ENCODE measurements at regions not wholly inside any gene's neighbourhood (a gene's known extent, or its start where the extent isn't known, plus 50 kb on each side); places are given as distances from the start of the nearest gene placed in this dataset.

DNA sequence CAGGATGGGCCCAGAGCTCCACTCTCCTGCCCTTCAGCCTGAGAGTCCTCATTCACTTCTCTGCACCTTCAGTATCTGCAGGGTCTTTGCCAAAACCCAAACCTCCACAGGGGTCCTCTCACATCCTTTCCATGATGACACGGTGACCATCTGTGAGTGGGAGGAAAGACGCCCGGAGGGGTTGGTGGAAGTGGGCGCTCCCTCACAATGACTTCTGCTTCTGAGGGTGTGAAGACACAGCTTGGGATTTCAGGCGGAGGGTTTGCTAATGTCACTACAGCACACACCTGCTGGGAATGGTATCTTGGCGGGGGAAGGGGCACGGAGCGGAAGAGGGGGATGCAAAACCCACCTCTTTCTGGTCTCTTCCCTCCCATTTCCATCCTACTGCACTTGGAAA lies 115.1 kb upstream of the SDK2 start:
- H3K27ac ChIP-seq: no peak overlapping the region
- H3K27me3 ChIP-seq: no peaks in the 10 kb centered on the region
- no peaks in the 10 kb centered on the region for H3K36me3 ChIP-seq (ENCODE audit: low read depth, missing control alignments)
- no peak overlapping the region for H3K4me3 ChIP-seq
- no peaks in the 10 kb centered on the region for H3K9me3 ChIP-seq
- no peaks in the 10 kb centered on the region for H3K4me1 ChIP-seq
- intact Hi-C loops (cut with DNase I; ENCODE audit: low total_unique reads): no loop called here
- WGBS, 2 donors: 85 to 90% methylated on average over 8 of the region's 8 CpGs
- TF ChIP-seq POLR2A (IDR thresholded peaks at IDR 0.05) (no peak), CTCF (IDR thresholded peaks at IDR 0.05) (no peak)
- DNase-seq: no peak

GRCh38 chr17:73759734-73760438 lies 115.6 kb upstream of the SDK2 start:
- Histone ChIP-seq H3K27ac (no peak overlapping the region), H3K36me3 (ENCODE audit: low read depth, missing control alignments) (no peaks in the 10 kb centered on the region), H3K4me3 (no peak overlapping the region), H3K4me1 (no peaks in the 10 kb centered on the region), H3K9me3 (no peaks in the 10 kb centered on the region), H3K27me3 (no peaks in the 10 kb centered on the region)
- TF ChIP-seq CTCF (IDR thresholded peaks at IDR 0.05) (no peak), POLR2A (IDR thresholded peaks at IDR 0.05) (no peak)
- WGBS, 2 donors: 56 to 70% methylated on average over 14 to 18 of the region's 18 CpGs
- intact Hi-C loops (cut with DNase I; ENCODE audit: low total_unique reads): no loop called here
- no peak for DNase-seq

GRCh38 chr17:73760439-73760758 lies 116.2 kb upstream of the SDK2 start:
- no peak for DNase-seq
- H3K27me3 ChIP-seq: no peaks in the 10 kb centered on the region
- no peak overlapping the region for H3K4me3 ChIP-seq
- no peak overlapping the region for H3K27ac ChIP-seq
- no peaks in the 10 kb centered on the region for H3K9me3 ChIP-seq
- intact Hi-C loops (cut with DNase I; ENCODE audit: low total_unique reads): no loop called here
- TF ChIP-seq CTCF (IDR thresholded peaks at IDR 0.05) (no peak), POLR2A (IDR thresholded peaks at IDR 0.05) (no peak)
- no peaks in the 10 kb centered on the region for H3K36me3 ChIP-seq (ENCODE audit: low read depth, missing control alignments)
- no peaks in the 10 kb centered on the region for H3K4me1 ChIP-seq
- 89 to 93% methylated on average over 5 of the region's 5 CpGs for WGBS, 2 donors

DNA sequence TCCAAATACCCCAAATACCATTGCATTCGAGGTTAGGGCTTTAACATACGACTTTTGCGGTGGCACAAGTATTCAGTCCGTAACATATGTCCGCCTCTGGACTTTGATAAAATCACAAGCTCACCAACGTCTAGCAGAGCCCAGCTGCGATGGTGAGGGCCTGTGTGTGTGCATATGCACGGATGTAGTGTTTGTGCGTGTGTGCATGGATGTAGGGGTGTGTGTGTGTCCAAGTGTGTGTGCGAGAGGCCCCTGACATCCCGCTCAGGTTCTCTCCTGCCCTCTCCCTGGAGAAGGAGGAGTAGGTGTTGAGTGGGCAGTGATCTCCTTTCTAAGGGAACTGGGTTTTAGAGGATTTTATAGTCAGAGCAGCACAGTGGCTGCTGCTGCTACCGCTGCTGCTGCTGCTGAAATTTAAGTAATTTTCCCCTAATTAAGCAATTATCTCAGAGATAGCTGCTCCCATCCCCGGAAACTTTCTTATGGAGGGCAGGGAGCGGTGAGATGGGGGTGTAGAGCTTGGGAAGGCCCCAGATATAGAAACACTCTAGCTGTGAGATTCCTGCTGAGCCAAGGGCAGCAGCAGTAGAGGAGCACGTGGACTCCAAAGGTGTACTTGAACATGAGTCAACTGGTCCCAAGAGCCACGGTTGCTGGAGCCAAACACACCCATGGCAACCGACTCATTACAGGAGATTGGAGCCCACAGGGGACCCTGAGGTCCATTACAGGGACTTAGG lies 121.7 kb upstream of the SDK2 start:
- DNase-seq: no peak
- TF ChIP-seq CTCF (IDR thresholded peaks at IDR 0.05): no peak
- no peak for TF ChIP-seq POLR2A (IDR thresholded peaks at IDR 0.05)
- Histone ChIP-seq H3K36me3 (ENCODE audit: low read depth, missing control alignments) (no peaks in the 10 kb centered on the region), H3K27ac (no peak overlapping the region), H3K9me3 (no peaks in the 10 kb centered on the region), H3K4me3 (no peak overlapping the region), H3K4me1 (peaks cover 9% of the 10 kb centered on the region), H3K27me3 (no peaks in the 10 kb centered on the region)
- WGBS, 2 donors: 85 to 86% methylated on average over 17 of the region's 17 CpGs
- intact Hi-C loops (cut with DNase I; ENCODE audit: low total_unique reads): no loop called here

DNA sequence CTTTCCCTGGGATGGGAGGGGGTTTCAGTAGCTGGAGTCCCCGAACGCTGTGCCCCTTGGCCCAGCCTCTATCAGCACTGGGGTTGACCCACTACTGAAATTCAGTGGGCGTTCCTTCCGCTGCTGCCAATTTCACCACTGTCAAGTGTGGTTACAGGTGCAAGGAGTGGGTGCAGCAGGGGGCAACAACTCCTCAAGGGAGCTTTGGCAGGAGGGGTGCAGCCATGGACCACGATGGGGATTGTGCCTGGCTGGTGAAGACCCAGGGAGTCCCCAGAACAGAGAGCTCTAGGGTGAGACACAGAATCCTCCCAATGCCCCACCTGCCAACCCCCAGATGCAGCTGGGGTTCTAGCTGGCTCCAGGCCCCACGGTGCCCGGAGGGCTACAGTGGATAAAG lies 123.5 kb upstream of the SDK2 start:
- H3K27ac ChIP-seq: no peak overlapping the region
- no peaks in the 10 kb centered on the region for H3K36me3 ChIP-seq (ENCODE audit: low read depth, missing control alignments)
- H3K4me1 ChIP-seq: peaks cover 10% of the 10 kb centered on the region
- H3K9me3 ChIP-seq: no peaks in the 10 kb centered on the region
- WGBS, 2 donors: 83 to 87% methylated on average over 6 to 7 of the region's 7 CpGs
- intact Hi-C loops (cut with DNase I; ENCODE audit: low total_unique reads): no loop called here
- DNase-seq: no peak
- no peak overlapping the region for H3K4me3 ChIP-seq
- TF ChIP-seq POLR2A (IDR thresholded peaks at IDR 0.05) (no peak), CTCF (IDR thresholded peaks at IDR 0.05) (no peak)
- no peaks in the 10 kb centered on the region for H3K27me3 ChIP-seq

Data from testis (tissue), 2 donors.